Kidney (tissue), 13 donors: ENCODE measurements at regions not wholly inside any gene's neighbourhood (a gene's known extent, or its start where the extent isn't known, plus 50 kb on each side); places are given as distances from the start of the nearest gene placed in this dataset.

Source experiments
- DNase-seq, 5 donors: peaks; one replicate each; pipeline ENCODE4 v3.0.0-alpha.2; 2013 to 2020
- FAIRE-seq: peaks from 2 replicates; lab custom pipeline; 2012; peaks lifted over from hg19 to GRCh38; lab: Jason Lieb, UNC
- H3K27ac ChIP-seq, 2 donors: one replicate each; pipeline ENCODE4 v1.7.0; 2013; ENCODE audit warnings: low read depth in 2 of 2, low read length in 2 of 2, inconsistent platforms in 1 of 2
- H3K27me3 ChIP-seq: one replicate; pipeline ENCODE4 v1.7.1; 2013; ENCODE audit warnings: low read length, inconsistent platforms; ENCODE audit not compliant: control insufficient read depth, insufficient read depth
- H3K36me3 ChIP-seq, 3 donors: one replicate each; pipeline versions ENCODE4 v1.7.0 to v1.7.1; 2013; ENCODE audit warnings: low read length in 3 of 3, control low read depth in 1 of 3, inconsistent platforms in 1 of 3; ENCODE audit not compliant: insufficient read depth in 3 of 3, control insufficient read depth in 2 of 3
- H3K4me1 ChIP-seq, 3 donors: one replicate each; pipeline versions ENCODE4 v1.7.0 to v1.7.1; 2013; ENCODE audit warnings: low read length in 3 of 3, inconsistent platforms in 1 of 3, low read depth in 1 of 3; ENCODE audit not compliant: control insufficient read depth in 2 of 3, insufficient read depth in 2 of 3
- H3K4me3 ChIP-seq, 3 donors: one replicate each; pipeline versions ENCODE4 v1.7.0 to v1.8.1; 2013; ENCODE audit warnings: low read length in 3 of 3, control low read depth in 1 of 3, inconsistent platforms in 1 of 3
- H3K9ac ChIP-seq, 3 donors: one replicate each; pipeline versions ENCODE4 v1.7.0 to v1.7.1; 2013; ENCODE audit warnings: low read length in 3 of 3, control low read depth in 1 of 3, inconsistent platforms in 1 of 3
- H3K9me3 ChIP-seq, 3 donors: one replicate each; pipeline versions ENCODE4 v1.7.0 to v1.7.1; 2013; ENCODE audit warnings: low read length in 3 of 3, control low read depth in 1 of 3, inconsistent platforms in 1 of 3; ENCODE audit not compliant: control insufficient read depth in 2 of 3, insufficient read depth in 1 of 3
- CTCF ChIP-seq: IDR thresholded peaks from 3 replicates; pipeline ENCODE4 v1.5.1; 2012; ENCODE audit warnings: mild to moderate bottlenecking, moderate library complexity, borderline replicate concordance; ENCODE audit not compliant: insufficient read depth; ENCODE audit errors: extremely low read depth
- intact Hi-C: fragments of 100-400 bp; cut with DNase I; formaldehyde crosslinking; loops from one replicate; pipeline ENCODE4 v1.11.1; 2022
- donor health status: control.
- donor health status: control.
- donor health status: control.
- donor health status: control.
- donor health status: control.
- donor health status: DM: yes; HTN: yes; CAD: no.
- donor health status: Normal renal cell carcinoma (clear cell type).

DNA sequence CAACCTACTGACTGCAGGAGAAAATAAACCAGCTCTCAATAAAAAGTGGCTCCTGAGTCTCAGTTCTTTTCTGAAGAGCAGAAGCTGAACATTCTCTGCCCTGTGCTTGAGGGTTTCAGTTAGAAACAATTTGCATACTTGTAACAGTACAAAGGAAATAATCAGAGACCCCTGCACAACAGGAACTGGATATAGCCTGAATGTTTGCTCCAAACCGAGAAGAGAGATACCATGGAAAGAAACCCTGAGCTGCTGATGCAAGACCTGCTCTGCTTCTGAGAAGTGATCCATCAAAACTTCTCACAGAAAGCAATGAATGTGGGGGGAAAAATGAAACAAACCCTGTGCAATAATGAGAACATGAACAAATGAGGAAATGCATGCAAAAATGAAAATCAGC lies 592.9 kb downstream of the SEMA5A start:
- Histone ChIP-seq H3K27me3 (no peaks in the 10 kb centered on the region), H3K9ac (no peak overlapping the region), H3K4me1 (no peaks in the 10 kb centered on the region), H3K9me3 (no peaks in the 10 kb centered on the region), H3K27ac (no peak overlapping the region), H3K4me3 (no peak overlapping the region), H3K36me3 (no peaks in the 10 kb centered on the region)
- intact Hi-C loops: no loop called here
- no peak for FAIRE-seq
- DNase-seq: no peak
- no peak for TF ChIP-seq CTCF

DNA sequence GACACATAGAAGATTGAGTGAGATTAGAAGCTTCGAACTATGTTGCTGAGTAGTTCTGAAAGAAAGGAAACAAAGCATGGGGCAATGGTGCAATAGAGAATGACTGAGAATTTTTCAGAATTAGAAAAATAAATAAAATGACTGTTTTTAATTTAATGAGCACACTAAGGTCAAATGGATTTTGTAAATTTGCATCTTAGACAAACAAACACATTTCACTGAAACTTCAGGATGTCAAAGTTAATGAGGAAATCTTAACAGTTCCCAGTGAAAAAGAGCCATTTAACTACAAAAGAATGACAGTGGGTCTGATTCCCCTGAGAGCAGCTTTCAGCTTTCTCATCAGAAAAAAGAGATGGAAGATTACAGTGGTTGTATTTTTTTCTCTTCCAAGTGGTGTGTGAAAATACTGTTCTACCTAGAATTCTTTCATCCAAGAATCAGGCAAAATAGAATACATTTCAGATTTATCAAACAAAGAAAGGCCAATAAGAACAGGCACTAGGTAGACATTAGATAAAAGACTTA lies 591.9 kb downstream of the SEMA5A start:
- Histone ChIP-seq H3K4me1 (no peaks in the 10 kb centered on the region), H3K9me3 (no peaks in the 10 kb centered on the region), H3K4me3 (no peak overlapping the region), H3K9ac (no peak overlapping the region), H3K36me3 (no peaks in the 10 kb centered on the region), H3K27ac (no peak overlapping the region), H3K27me3 (no peaks in the 10 kb centered on the region)
- no peak for DNase-seq
- TF ChIP-seq CTCF: no peak
- FAIRE-seq: no peak
- intact Hi-C loops: no loop called here

DNA sequence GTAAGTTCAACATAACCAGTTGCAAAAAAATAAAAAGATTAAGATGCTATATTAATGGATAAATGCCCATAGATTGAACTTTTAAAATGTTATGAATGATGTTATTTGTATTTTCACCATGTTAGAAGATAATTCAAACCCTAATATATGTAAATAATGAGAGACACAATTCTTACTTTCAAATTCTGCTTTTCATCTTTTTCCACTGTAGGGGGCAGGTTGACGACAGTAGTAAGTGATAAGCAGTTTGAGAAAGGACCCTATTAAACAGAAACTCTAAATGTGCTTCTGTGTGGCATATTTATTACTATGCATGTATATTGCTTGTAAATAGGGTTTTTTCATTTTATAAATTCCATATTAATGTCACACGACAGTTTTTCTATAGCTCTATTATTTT lies 591.1 kb downstream of the SEMA5A start:
- H3K27ac ChIP-seq: no peak overlapping the region
- TF ChIP-seq CTCF: no peak
- intact Hi-C loops: no loop called here
- DNase-seq: peak in 1 of 5 donors; percentile 10
- H3K9ac ChIP-seq: no peak overlapping the region
- H3K9me3 ChIP-seq: no peaks in the 10 kb centered on the region
- no peak for FAIRE-seq
- H3K36me3 ChIP-seq: no peaks in the 10 kb centered on the region
- H3K4me1 ChIP-seq: no peaks in the 10 kb centered on the region
- H3K4me3 ChIP-seq: no peak overlapping the region
- H3K27me3 ChIP-seq: no peaks in the 10 kb centered on the region

DNA sequence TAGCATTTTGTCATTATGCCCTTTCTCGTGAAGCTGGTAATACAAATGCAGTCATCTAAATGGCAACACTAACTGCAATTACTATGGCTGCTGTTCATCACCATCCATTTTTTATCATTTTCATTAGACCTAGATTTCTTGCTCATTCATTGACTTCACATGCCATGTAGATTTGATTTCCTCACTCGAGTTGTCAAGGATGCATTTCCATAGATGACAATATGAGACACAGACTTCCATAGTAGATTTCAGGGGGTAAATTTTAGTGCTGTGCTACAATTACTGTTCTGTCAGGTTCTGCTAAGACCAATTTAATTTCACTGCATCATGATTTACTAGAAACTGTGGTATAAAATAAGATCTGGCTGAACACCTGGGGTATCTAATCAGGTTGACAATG lies 589.2 kb downstream of the SEMA5A start:
- Histone ChIP-seq H3K4me1 (no peaks in the 10 kb centered on the region), H3K36me3 (no peaks in the 10 kb centered on the region), H3K4me3 (no peak overlapping the region), H3K27ac (no peak overlapping the region), H3K9me3 (no peaks in the 10 kb centered on the region), H3K9ac (no peak overlapping the region), H3K27me3 (no peaks in the 10 kb centered on the region)
- DNase-seq (no peak), FAIRE-seq (no peak)
- intact Hi-C loops: no loop called here
- TF ChIP-seq CTCF: no peak
